ENCODE measurements at regions not wholly inside any gene's neighbourhood (a gene's known extent, or its start where the extent isn't known, plus 50 kb on each side); places are given as distances from the start of the nearest gene placed in this dataset.

GRCh38 chr4:108331905-108332632 lies 163.3 kb upstream of the LEF1 start:
- Mint-ChIP-seq H3K9me3 (peaks cover 0 to 3% (median 0%) of the 10 kb centered on the region in 7 donors), H3K36me3 (no peaks in the 10 kb centered on the region), H3K27me3 (ENCODE audit: low read depth in 3 of 3) (peaks cover 0 to 4% (median 3%) of the 10 kb centered on the region in 3 donors), H3K27ac (no peak overlapping the region), H3K4me1 (no peaks in the 10 kb centered on the region), H3K4me3 (no peak overlapping the region)
- no peaks in the 10 kb centered on the region for H3K9me3 ChIP-seq (replicated peaks in 1 of 2; ENCODE audit: control insufficient read depth in 1 of 2, insufficient read depth in 1 of 2, low read length in 2 of 2)
- TF ChIP-seq CTCF (IDR thresholded peaks at IDR 0.05) = no peak
- WGBS (ENCODE audit: insufficient coverage) = no CpG with 5 or more reads among the region's 5 CpGs
- no peak overlapping the region for H3K27ac ChIP-seq (ENCODE audit: low read depth in 1 of 2, low read length in 2 of 2)
- no peaks in the 10 kb centered on the region for H3K79me2 ChIP-seq (ENCODE audit: insufficient read depth, low read length)
- no peaks in the 10 kb centered on the region for H3K27me3 ChIP-seq (ENCODE audit: control insufficient read depth in 2 of 2, insufficient read depth in 2 of 2, low read length in 2 of 2)
- no peaks in the 10 kb centered on the region for H4K20me1 ChIP-seq (ENCODE audit: insufficient read depth, low read length)
- no peaks in the 10 kb centered on the region for H3K36me3 ChIP-seq (replicated peaks in 1 of 2; ENCODE audit: control insufficient read depth in 1 of 2, insufficient read depth in 2 of 2, low read length in 2 of 2)
- no peaks in the 10 kb centered on the region for H3K4me1 ChIP-seq (ENCODE audit: control insufficient read depth in 1 of 2, insufficient read depth in 2 of 2, low read length in 2 of 2)
- no peak for DNase-seq
- intact Hi-C loops (cut with micrococcal nuclease) = no loop called here
- H3K4me2 ChIP-seq (replicated peaks; ENCODE audit: extremely low read depth, low read length, poor library complexity, severe bottlenecking) = no peak overlapping the region
- no peak overlapping the region for H2AFZ ChIP-seq (ENCODE audit: insufficient read depth, low read depth, low read length, poor library complexity, severe bottlenecking)
- H3K4me3 ChIP-seq (replicated peaks in 1 of 3; ENCODE audit: low read depth in 2 of 3, low read length in 3 of 3) = no peak overlapping the region
- H3K9ac ChIP-seq (ENCODE audit: insufficient read depth, low read length, poor library complexity, severe bottlenecking) = no peak overlapping the region

- H3K27ac Mint-ChIP-seq = no peak overlapping the region
These were observed 159.6 kb upstream of the LEF1 start for GRCh38 chr4:108328383-108328732.

More at GRCh38 chr4:108328383-108328732, 159.6 kb upstream of the LEF1 start:
- Mint-ChIP-seq H3K4me1 (no peaks in the 10 kb centered on the region), H3K36me3 (no peaks in the 10 kb centered on the region), H3K27me3 (ENCODE audit: low read depth in 3 of 3) (peaks cover 0 to 4% (median 3%) of the 10 kb centered on the region in 3 donors), H3K9me3 (peaks cover 0 to 4% (median 3%) of the 10 kb centered on the region in 7 donors), H3K4me3 (no peak overlapping the region)
- no peak for DNase-seq
- H3K9me3 ChIP-seq (replicated peaks in 1 of 2; ENCODE audit: control insufficient read depth in 1 of 2, insufficient read depth in 1 of 2, low read length in 2 of 2) = no peaks in the 10 kb centered on the region
- no peaks in the 10 kb centered on the region for H3K36me3 ChIP-seq (replicated peaks in 1 of 2; ENCODE audit: control insufficient read depth in 1 of 2, insufficient read depth in 2 of 2, low read length in 2 of 2)
- no peaks in the 10 kb centered on the region for H4K20me1 ChIP-seq (ENCODE audit: insufficient read depth, low read length)
- TF ChIP-seq CTCF (IDR thresholded peaks at IDR 0.05) = no peak
- H3K27ac ChIP-seq (ENCODE audit: low read depth in 1 of 2, low read length in 2 of 2) = no peak overlapping the region
- no peak overlapping the region for H2AFZ ChIP-seq (ENCODE audit: insufficient read depth, low read depth, low read length, poor library complexity, severe bottlenecking)
- 58% methylated on average over 2 of the region's 2 CpGs for WGBS (ENCODE audit: insufficient coverage)
- no peaks in the 10 kb centered on the region for H3K27me3 ChIP-seq (ENCODE audit: control insufficient read depth in 2 of 2, insufficient read depth in 2 of 2, low read length in 2 of 2)
- H3K4me3 ChIP-seq (replicated peaks in 1 of 3; ENCODE audit: low read depth in 2 of 3, low read length in 3 of 3) = no peak overlapping the region
- no peaks in the 10 kb centered on the region for H3K4me1 ChIP-seq (ENCODE audit: control insufficient read depth in 1 of 2, insufficient read depth in 2 of 2, low read length in 2 of 2)
- no peak overlapping the region for H3K9ac ChIP-seq (ENCODE audit: insufficient read depth, low read length, poor library complexity, severe bottlenecking)
- no peaks in the 10 kb centered on the region for H3K79me2 ChIP-seq (ENCODE audit: insufficient read depth, low read length)
- intact Hi-C loops (cut with micrococcal nuclease) = no loop called here
- no peak overlapping the region for H3K4me2 ChIP-seq (replicated peaks; ENCODE audit: extremely low read depth, low read length, poor library complexity, severe bottlenecking)
